Progenitor cell of endocrine pancreas (in vitro differentiated cells): ENCODE measurements at regions not wholly inside any gene's neighbourhood (a gene's known extent, or its start where the extent isn't known, plus 50 kb on each side); places are given as distances from the start of the nearest gene placed in this dataset.

ENCODE experiments used
- DNase-seq: peaks from one replicate; pipeline ENCODE4 v3.0.0; 2021; ENCODE audit warnings: low spot score; ENCODE audit not compliant: unreplicated experiment
- H3K27ac Mint-ChIP-seq: 2 replicates; pipeline ENCODE4 v1.8.0; 2021; ENCODE audit warnings: mild to moderate bottlenecking, moderate library complexity, mixed read lengths
- H3K27me3 Mint-ChIP-seq: 2 replicates; pipeline ENCODE4 v1.8.0; 2021; ENCODE audit warnings: mixed read lengths
- H3K36me3 Mint-ChIP-seq: 2 replicates; pipeline ENCODE4 v1.8.0; 2022; ENCODE audit warnings: mixed read lengths; ENCODE audit not compliant: insufficient read depth
- H3K4me1 Mint-ChIP-seq: 2 replicates; pipeline ENCODE4 v1.8.0; 2021; ENCODE audit warnings: low read depth, mixed read lengths
- H3K4me3 Mint-ChIP-seq: 2 replicates; pipeline ENCODE4 v1.8.0; 2021; ENCODE audit warnings: low read depth, mild to moderate bottlenecking, moderate library complexity, mixed read lengths
- H3K9me3 Mint-ChIP-seq: 2 replicates; pipeline ENCODE4 v1.8.0; 2021; ENCODE audit warnings: low read depth, mixed read lengths
- CTCF ChIP-seq: fragments of 200-600 bp; sonication (generic); IDR thresholded peaks from one replicate; pipeline ENCODE4 v1.5.0; 2021; ENCODE audit warnings: antibody characterized with exemption, mild to moderate bottlenecking; ENCODE audit not compliant: unreplicated experiment

DNA sequence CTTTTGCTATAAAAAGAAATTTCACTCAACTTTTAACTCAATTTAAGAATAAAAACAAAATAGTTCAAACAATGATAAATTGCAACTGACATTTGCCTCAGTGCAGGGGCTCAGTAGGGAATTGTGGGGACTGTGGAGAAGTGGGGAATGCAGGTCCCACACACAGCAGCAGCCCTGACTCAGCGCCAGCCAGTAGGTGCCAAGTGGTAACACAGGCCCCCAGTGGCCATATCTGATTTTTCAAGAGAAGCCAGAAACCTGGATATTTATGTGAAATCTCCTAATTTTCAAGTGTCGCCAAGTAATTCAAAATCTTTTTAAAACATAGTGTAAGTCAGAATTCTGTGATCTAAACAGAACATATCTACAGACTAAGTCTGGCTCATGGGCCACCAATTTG is 186.3 kb downstream of the EN1 start:
- H3K27me3 Mint-ChIP-seq, result peaks cover 11% of the 10 kb centered on the region
- no peak for TF ChIP-seq CTCF
- H3K4me1 Mint-ChIP-seq, result no peaks in the 10 kb centered on the region
- no peak for DNase-seq
- H3K36me3 Mint-ChIP-seq, result no peaks in the 10 kb centered on the region
- H3K4me3 Mint-ChIP-seq, result no peak overlapping the region
- H3K27ac Mint-ChIP-seq, result no peak overlapping the region
- no peaks in the 10 kb centered on the region for H3K9me3 Mint-ChIP-seq

GRCh38 chr2:118658596-118659198 is 188.8 kb downstream of the EN1 start:
- H3K36me3 Mint-ChIP-seq, result no peaks in the 10 kb centered on the region
- no peaks in the 10 kb centered on the region for H3K4me1 Mint-ChIP-seq
- no peaks in the 10 kb centered on the region for H3K9me3 Mint-ChIP-seq
- H3K27me3 Mint-ChIP-seq, result peaks cover 2% of the 10 kb centered on the region
- no peak overlapping the region for H3K4me3 Mint-ChIP-seq
- no peak for DNase-seq
- no peak for TF ChIP-seq CTCF
- no peak overlapping the region for H3K27ac Mint-ChIP-seq

GRCh38 chr2:118657466-118657865 is 190.0 kb downstream of the EN1 start:
- DNase-seq, result no peak
- H3K27ac Mint-ChIP-seq, result no peak overlapping the region
- H3K4me1 Mint-ChIP-seq, result no peaks in the 10 kb centered on the region
- H3K9me3 Mint-ChIP-seq, result no peaks in the 10 kb centered on the region
- no peak overlapping the region for H3K4me3 Mint-ChIP-seq
- no peak for TF ChIP-seq CTCF
- H3K36me3 Mint-ChIP-seq, result no peaks in the 10 kb centered on the region
- peaks cover 2% of the 10 kb centered on the region for H3K27me3 Mint-ChIP-seq

- Mint-ChIP-seq H3K27me3 (peaks cover 2% of the 10 kb centered on the region), H3K36me3 (peaks cover 3% of the 10 kb centered on the region), H3K4me3 (no peak overlapping the region), H3K9me3 (peaks cover 15% of the 10 kb centered on the region), H3K27ac (no peak overlapping the region), H3K4me1 (no peaks in the 10 kb centered on the region)
- TF ChIP-seq CTCF, result no peak
- DNase-seq, result no peak
These were observed 192.5 kb downstream of the EN1 start for GRCh38 chr2:118654945-118655344.

DNA sequence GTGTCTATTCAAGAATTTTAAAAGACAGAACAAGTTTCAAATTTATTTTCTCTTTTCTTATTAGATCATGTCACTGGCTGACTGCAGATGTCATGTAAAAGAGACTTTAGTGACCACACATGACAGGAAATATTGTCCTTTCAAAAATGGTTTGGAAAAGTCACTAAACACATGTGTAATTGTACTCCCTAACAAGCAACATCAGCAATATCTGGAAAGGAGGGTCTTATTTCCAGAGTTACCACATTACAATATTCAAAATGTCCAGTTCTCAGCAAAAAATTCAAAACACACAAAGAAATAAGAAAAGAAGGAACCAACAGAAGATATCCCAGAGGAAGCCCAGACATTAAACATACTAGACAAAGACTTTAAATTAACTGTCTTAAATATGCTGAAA is 197.1 kb downstream of the EN1 start:
- DNase-seq, result no peak
- Mint-ChIP-seq H3K36me3 (peaks cover 3% of the 10 kb centered on the region), H3K4me1 (no peaks in the 10 kb centered on the region), H3K27ac (no peak overlapping the region), H3K27me3 (no peaks in the 10 kb centered on the region), H3K9me3 (peaks cover 15% of the 10 kb centered on the region), H3K4me3 (no peak overlapping the region)
- TF ChIP-seq CTCF, result no peak
